ENCODE measurements at regions not wholly inside any gene's neighbourhood (a gene's known extent, or its start where the extent isn't known, plus 50 kb on each side); places are given as distances from the start of the nearest gene placed in this dataset.

- DNase-seq: no peak
- no peak for ATAC-seq
- intact Hi-C loops (cut with DNase I, micrococcal nuclease): no loop called here
These were observed 125.3 kb upstream of the SPACA1 start for GRCh38 chr6:87922196-87922946.

GRCh38 chr6:87921034-87921433 is 126.6 kb upstream of the SPACA1 start:
- intact Hi-C loops (cut with DNase I, micrococcal nuclease): no loop called here
- ATAC-seq (no peak), DNase-seq (no peak)
- TF ChIP-seq CTCF (IDR thresholded peaks at IDR 0.05): no peak
- no peaks in the 10 kb centered on the region for H3K4me1 ChIP-seq (ENCODE audit: low read depth)
- no peak overlapping the region for H3K4me3 ChIP-seq
- H3K36me3 ChIP-seq (ENCODE audit: low read depth): no peaks in the 10 kb centered on the region
- H3K9me3 ChIP-seq: no peaks in the 10 kb centered on the region

More at GRCh38 chr6:87922196-87922946, 125.3 kb upstream of the SPACA1 start:
- Histone ChIP-seq H3K4me3 (no peak overlapping the region), H3K4me1 (ENCODE audit: low read depth) (no peaks in the 10 kb centered on the region), H3K9me3 (no peaks in the 10 kb centered on the region), H3K36me3 (ENCODE audit: low read depth) (no peaks in the 10 kb centered on the region)
- TF ChIP-seq CTCF (IDR thresholded peaks at IDR 0.05): no peak

DNA sequence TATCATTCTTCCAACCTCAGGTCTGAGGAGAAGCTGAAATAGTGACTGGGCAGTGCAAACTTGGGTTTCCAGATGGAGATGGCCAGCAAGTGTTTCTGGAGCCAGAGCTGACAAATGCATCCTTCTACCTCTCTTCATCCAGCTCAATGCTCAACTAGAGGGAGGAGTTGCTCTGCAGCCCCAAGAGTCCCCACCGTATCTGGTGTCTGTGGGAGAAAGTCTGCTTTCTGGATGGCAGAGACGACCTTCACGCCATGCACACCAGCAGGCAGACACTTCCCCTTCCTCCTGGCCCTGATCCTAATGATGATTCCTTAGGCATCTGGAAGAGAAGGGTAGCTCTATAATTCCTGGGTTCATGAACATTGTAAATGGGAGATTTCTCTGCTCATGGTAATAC is 127.4 kb upstream of the SPACA1 start:
- no peak for ATAC-seq
- no peaks in the 10 kb centered on the region for H3K4me1 ChIP-seq (ENCODE audit: low read depth)
- no peaks in the 10 kb centered on the region for H3K36me3 ChIP-seq (ENCODE audit: low read depth)
- intact Hi-C loops (cut with DNase I, micrococcal nuclease): no loop called here
- no peak overlapping the region for H3K4me3 ChIP-seq
- H3K9me3 ChIP-seq: no peaks in the 10 kb centered on the region
- no peak for DNase-seq
- no peak for TF ChIP-seq CTCF (IDR thresholded peaks at IDR 0.05)

DNA sequence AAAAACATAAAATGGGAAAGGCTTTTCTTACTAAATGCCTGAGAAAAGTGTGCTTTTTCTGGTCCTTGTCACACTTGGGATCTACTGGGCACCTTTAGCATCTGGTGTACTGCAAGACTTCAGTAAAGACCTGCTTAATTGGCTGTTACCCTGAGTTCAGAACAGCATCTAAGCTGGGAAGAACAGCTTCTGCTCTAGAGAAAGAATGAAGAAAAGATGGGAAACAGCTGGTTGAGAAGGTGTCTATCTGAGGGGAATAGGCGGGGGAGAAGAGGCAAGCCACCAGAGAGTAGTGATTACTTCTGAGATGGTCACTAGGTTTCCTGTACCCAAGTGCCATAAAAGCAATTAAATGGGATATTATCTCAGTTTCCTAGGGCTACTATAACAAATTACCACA is 128.2 kb upstream of the SPACA1 start:
- H3K36me3 ChIP-seq (ENCODE audit: low read depth): no peaks in the 10 kb centered on the region
- TF ChIP-seq CTCF (IDR thresholded peaks at IDR 0.05): no peak
- DNase-seq (no peak), ATAC-seq (no peak)
- no peaks in the 10 kb centered on the region for H3K9me3 ChIP-seq
- intact Hi-C loops (cut with DNase I, micrococcal nuclease): no loop called here
- H3K4me3 ChIP-seq: no peak overlapping the region
- H3K4me1 ChIP-seq (ENCODE audit: low read depth): no peaks in the 10 kb centered on the region

- no peak for ATAC-seq
- intact Hi-C loops (cut with DNase I, micrococcal nuclease): no loop called here
- no peak for TF ChIP-seq CTCF (IDR thresholded peaks at IDR 0.05)
These were observed 128.6 kb upstream of the SPACA1 start for GRCh38 chr6:87919001-87919400.

More at GRCh38 chr6:87919001-87919400, 128.6 kb upstream of the SPACA1 start:
- Histone ChIP-seq H3K4me3 (no peak overlapping the region), H3K9me3 (no peaks in the 10 kb centered on the region), H3K4me1 (ENCODE audit: low read depth) (no peaks in the 10 kb centered on the region), H3K36me3 (ENCODE audit: low read depth) (no peaks in the 10 kb centered on the region)
- no peak for DNase-seq

Data from mucosa of descending colon (tissue), 3 donors.